GM12878 (cell line): ENCODE measurements at regions not wholly inside any gene's neighbourhood (a gene's known extent, or its start where the extent isn't known, plus 50 kb on each side); places are given as distances from the start of the nearest gene placed in this dataset.

Experiments
- ATAC-seq: fragments of 200-7000 bp; cut with Tn5 transposase; 3 replicates; pipeline ENCODE4 v1.9.1; 2020; ENCODE audit warnings: mild to moderate bottlenecking, moderate library complexity
- BruUV-seq: library from RNA; stranded (reverse); fragments of 400-500 nt; replicated peaks from 2 replicates; lab custom pipeline; 2021; lab: Mats Ljungman, UMichigan
- CTCF ChIA-PET: fragments of 300-600 bp; sonication (Branson Sonifier 250); formaldehyde crosslinking; extraction: SDS; loops from one replicate; lab custom pipeline; 2021; ENCODE audit warnings: inconsistent platforms; lab: Yijun Ruan, JAX
- POLR2A ChIA-PET: fragments of 350-600 bp; formaldehyde crosslinking; extraction: SDS; loops from one replicate; lab custom pipeline; 2021; ENCODE audit warnings: inconsistent platforms; lab: Charles Lee
- RAD21 ChIA-PET: fragments of 300-600 bp; sonication (Branson Sonifier 250); formaldehyde crosslinking; loops from one replicate; lab custom pipeline; 2023; ENCODE audit warnings: antibody characterized with exemption; ENCODE audit not compliant: unreplicated experiment; lab: Charles Lee
- SMC1A ChIA-PET: fragments of 300-600 bp; sonication (Branson Sonifier 250); formaldehyde crosslinking; loops from one replicate; lab custom pipeline; 2023; ENCODE audit not compliant: unreplicated experiment, uncharacterized antibody; lab: Charles Lee
- DNase-seq: peaks from one replicate; pipeline ENCODE4 v3.0.0-alpha.2; 2011; ENCODE audit warnings: low read depth, low spot score
- FAIRE-seq: peaks from 3 replicates; lab custom pipeline; 2011; peaks lifted over from hg19 to GRCh38; lab: Jason Lieb, UNC
- H2AFZ ChIP-seq: 2 replicates; pipeline ENCODE4 v1.6.0; 2011; ENCODE audit warnings: low read depth, low read length, control low read depth; ENCODE audit not compliant: control insufficient read depth
- H3K27ac ChIP-seq: 2 replicates; pipeline ENCODE4 v1.5.1; 2011; ENCODE audit warnings: control low read depth; ENCODE audit not compliant: control insufficient read depth, insufficient read depth
- H3K27me3 ChIP-seq, 2 experiments: replicated peaks in 1 of 2; 2 replicates each; pipeline versions ENCODE4 v1.6.0 to v1.6.1; 2011; ENCODE audit warnings: low read length in 1 of 2; ENCODE audit not compliant: control insufficient read depth in 2 of 2, insufficient read depth in 2 of 2
- H3K36me3 ChIP-seq, 2 experiments: 2 replicates each; pipeline ENCODE4 v1.5.1; 2011; ENCODE audit warnings: low read length in 1 of 2; ENCODE audit not compliant: control insufficient read depth in 2 of 2, insufficient read depth in 2 of 2
- H3K4me1 ChIP-seq: 2 replicates; pipeline ENCODE4 v1.6.1; 2011; ENCODE audit warnings: mild to moderate bottlenecking, low read length, moderate library complexity, mixed read lengths; ENCODE audit not compliant: control insufficient read depth, insufficient read depth
- H3K4me2 ChIP-seq: 2 replicates; pipeline ENCODE4 v1.6.0; 2011; ENCODE audit warnings: control low read depth; ENCODE audit not compliant: control insufficient read depth, insufficient read depth
- H3K4me3 ChIP-seq: fragments of 200-600 bp; sonication (generic); 2 replicates; pipeline ENCODE4 v1.5.1; 2016
- H3K79me2 ChIP-seq: 2 replicates; pipeline ENCODE4 v1.6.0; 2011; ENCODE audit warnings: low read length; ENCODE audit not compliant: control insufficient read depth, insufficient read depth
- H3K9ac ChIP-seq: 2 replicates; pipeline ENCODE4 v1.8.0; 2011; ENCODE audit warnings: low read length, control low read depth, mixed read lengths; ENCODE audit not compliant: control insufficient read depth, insufficient read depth
- H3K9me3 ChIP-seq: replicated peaks from 3 replicates; pipeline ENCODE4 v1.5.1; 2011; ENCODE audit warnings: mild to moderate bottlenecking, low read length; ENCODE audit not compliant: control insufficient read depth, insufficient read depth
- H4K20me1 ChIP-seq: 2 replicates; pipeline ENCODE4 v1.6.0; 2011; ENCODE audit not compliant: control insufficient read depth, insufficient read depth
- CBX5 ChIP-seq: sonication (generic); IDR thresholded peaks from 2 replicates; pipeline ENCODE4 v1.6.1; 2016; ENCODE audit warnings: low read depth, moderate library complexity, mild to moderate bottlenecking, inconsistent platforms
- EZH2 ChIP-seq: IDR thresholded peaks from 2 replicates; pipeline ENCODE4 v1.6.1; 2012; ENCODE audit warnings: low read depth, mild to moderate bottlenecking, control low read depth, inconsistent platforms, low read length, borderline replicate concordance; ENCODE audit not compliant: control insufficient read depth
- IKZF1 ChIP-seq: fragments of 450-650 bp; conservative IDR thresholded peaks from 2 replicates; pipeline ENCODE4 v1.6.1; 2017; ENCODE audit warnings: antibody characterized with exemption, mild to moderate bottlenecking
- NBN ChIP-seq: fragments of 450-650 bp; IDR thresholded peaks from 2 replicates; pipeline ENCODE4 v1.6.1; 2016
- RB1 ChIP-seq: fragments of 450-650 bp; formaldehyde crosslinking; IDR thresholded peaks from 2 replicates; pipeline ENCODE4 v1.6.1; 2017; ENCODE audit warnings: mild to moderate bottlenecking, borderline replicate concordance
- WGBS: methylation state at CpG from one replicate; pipeline ENCODE4 v1.1.6; 2016; ENCODE audit warnings: low lambda C conversion rate; ENCODE audit not compliant: insufficient replicate concordance, insufficient coverage; ENCODE audit errors: missing lambda C conversion rate; 5-methylcytosine and 5-hydroxymethylcytosine counted together
- in situ Hi-C: fragments of 300-500 bp; cut with MboI; formaldehyde crosslinking; loops from 9 replicates; pipeline ENCODE4 v1.14.3; 2018; ENCODE audit warnings: mixed read lengths
- intact Hi-C: fragments of 100-400 bp; cut with micrococcal nuclease; formaldehyde crosslinking; loops from one replicate; pipeline ENCODE4 v1.14.2; 2022; ENCODE audit not compliant: unreplicated experiment
- TF ChIP-seq, protein P1 (sequence below): fragments of 450-650 bp; formaldehyde crosslinking; IDR thresholded peaks from 2 replicates; pipeline ENCODE4 v1.4.0; 2020; ENCODE audit warnings: mild to moderate bottlenecking, moderate library complexity
- TF ChIP-seq, protein P2 (sequence below): fragments of 450-650 bp; IDR thresholded peaks from 2 replicates; pipeline ENCODE4 v1.6.1; 2018; ENCODE audit warnings: mild to moderate bottlenecking, low read depth, moderate library complexity; ENCODE audit not compliant: partially characterized antibody

DNA sequence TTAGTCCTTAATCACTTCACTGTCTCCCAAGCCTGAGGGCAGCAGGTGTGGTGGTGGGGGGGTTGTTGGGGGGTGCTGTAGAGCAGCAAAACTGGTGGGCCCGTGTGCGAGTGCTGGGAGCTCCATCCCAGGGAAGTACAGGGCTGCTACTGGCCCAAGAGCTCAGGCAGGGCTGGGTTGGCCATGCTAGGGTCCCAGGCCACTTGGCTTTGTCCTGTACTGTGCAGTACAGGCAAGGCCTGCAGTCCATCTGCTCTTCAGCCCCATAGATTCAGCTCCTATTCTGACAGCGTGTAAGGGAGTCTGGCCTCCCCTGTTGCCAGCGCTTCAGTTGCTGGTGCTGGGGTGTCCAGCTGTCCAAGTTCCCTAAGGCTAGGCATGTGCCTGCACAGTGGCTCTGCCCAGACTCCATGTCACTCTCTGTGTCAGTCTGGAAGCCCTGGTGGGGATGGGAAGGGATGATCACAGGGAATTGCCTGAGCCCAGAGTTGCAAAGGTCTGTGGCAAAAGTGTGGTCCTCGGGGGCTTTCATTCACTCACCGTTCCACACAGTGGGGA, 1261.7 kb downstream of the EFNB2 start:
- SMC1A ChIA-PET: no interaction called here
- BruUV-seq: no TSS peak
- TF ChIP-seq EZH2 (no peak), RB1 (no peak), IKZF1 (no peak), CBX5 (no peak), NBN (no peak)
- TF ChIP-seq, protein P1, sequence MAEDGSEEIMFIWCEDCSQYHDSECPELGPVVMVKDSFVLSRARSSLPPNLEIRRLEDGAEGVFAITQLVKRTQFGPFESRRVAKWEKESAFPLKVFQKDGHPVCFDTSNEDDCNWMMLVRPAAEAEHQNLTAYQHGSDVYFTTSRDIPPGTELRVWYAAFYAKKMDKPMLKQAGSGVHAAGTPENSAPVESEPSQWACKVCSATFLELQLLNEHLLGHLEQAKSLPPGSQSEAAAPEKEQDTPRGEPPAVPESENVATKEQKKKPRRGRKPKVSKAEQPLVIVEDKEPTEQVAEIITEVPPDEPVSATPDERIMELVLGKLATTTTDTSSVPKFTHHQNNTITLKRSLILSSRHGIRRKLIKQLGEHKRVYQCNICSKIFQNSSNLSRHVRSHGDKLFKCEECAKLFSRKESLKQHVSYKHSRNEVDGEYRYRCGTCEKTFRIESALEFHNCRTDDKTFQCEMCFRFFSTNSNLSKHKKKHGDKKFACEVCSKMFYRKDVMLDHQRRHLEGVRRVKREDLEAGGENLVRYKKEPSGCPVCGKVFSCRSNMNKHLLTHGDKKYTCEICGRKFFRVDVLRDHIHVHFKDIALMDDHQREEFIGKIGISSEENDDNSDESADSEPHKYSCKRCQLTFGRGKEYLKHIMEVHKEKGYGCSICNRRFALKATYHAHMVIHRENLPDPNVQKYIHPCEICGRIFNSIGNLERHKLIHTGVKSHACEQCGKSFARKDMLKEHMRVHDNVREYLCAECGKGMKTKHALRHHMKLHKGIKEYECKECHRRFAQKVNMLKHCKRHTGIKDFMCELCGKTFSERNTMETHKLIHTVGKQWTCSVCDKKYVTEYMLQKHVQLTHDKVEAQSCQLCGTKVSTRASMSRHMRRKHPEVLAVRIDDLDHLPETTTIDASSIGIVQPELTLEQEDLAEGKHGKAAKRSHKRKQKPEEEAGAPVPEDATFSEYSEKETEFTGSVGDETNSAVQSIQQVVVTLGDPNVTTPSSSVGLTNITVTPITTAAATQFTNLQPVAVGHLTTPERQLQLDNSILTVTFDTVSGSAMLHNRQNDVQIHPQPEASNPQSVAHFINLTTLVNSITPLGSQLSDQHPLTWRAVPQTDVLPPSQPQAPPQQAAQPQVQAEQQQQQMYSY (CRISPR knock-in tag): no peak
- TF ChIP-seq, protein P2, sequence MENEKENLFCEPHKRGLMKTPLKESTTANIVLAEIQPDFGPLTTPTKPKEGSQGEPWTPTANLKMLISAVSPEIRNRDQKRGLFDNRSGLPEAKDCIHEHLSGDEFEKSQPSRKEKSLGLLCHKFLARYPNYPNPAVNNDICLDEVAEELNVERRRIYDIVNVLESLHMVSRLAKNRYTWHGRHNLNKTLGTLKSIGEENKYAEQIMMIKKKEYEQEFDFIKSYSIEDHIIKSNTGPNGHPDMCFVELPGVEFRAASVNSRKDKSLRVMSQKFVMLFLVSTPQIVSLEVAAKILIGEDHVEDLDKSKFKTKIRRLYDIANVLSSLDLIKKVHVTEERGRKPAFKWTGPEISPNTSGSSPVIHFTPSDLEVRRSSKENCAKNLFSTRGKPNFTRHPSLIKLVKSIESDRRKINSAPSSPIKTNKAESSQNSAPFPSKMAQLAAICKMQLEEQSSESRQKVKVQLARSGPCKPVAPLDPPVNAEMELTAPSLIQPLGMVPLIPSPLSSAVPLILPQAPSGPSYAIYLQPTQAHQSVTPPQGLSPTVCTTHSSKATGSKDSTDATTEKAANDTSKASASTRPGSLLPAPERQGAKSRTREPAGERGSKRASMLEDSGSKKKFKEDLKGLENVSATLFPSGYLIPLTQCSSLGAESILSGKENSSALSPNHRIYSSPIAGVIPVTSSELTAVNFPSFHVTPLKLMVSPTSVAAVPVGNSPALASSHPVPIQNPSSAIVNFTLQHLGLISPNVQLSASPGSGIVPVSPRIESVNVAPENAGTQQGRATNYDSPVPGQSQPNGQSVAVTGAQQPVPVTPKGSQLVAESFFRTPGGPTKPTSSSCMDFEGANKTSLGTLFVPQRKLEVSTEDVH: no peak
- Histone ChIP-seq H3K4me1 (no peaks in the 10 kb centered on the region), H3K4me2 (no peak overlapping the region), H3K27me3 (no peaks in the 10 kb centered on the region), H3K27ac (no peak overlapping the region), H3K9ac (no peak overlapping the region), H3K79me2 (no peaks in the 10 kb centered on the region), H4K20me1 (no peaks in the 10 kb centered on the region), H3K36me3 (no peaks in the 10 kb centered on the region), H3K4me3 (no peak overlapping the region), H3K9me3 (no peaks in the 10 kb centered on the region), H2AFZ (no peak overlapping the region)
- DNase-seq (no peak), FAIRE-seq (no peak), ATAC-seq (no peak)
- POLR2A ChIA-PET: no interaction called here
- CTCF ChIA-PET: no interaction called here
- RAD21 ChIA-PET: no interaction called here
- in situ Hi-C loops: no loop called here
- intact Hi-C loops: no loop called here
- 39% methylated on average over 6 of the region's 6 CpGs for WGBS
